ENCODE measurements at regions not wholly inside any gene's neighbourhood (a gene's known extent, or its start where the extent isn't known, plus 50 kb on each side); places are given as distances from the start of the nearest gene placed in this dataset.
A peak's percentile ranks its signal among the peaks of the same experiment; 100 is the strongest.

DNA sequence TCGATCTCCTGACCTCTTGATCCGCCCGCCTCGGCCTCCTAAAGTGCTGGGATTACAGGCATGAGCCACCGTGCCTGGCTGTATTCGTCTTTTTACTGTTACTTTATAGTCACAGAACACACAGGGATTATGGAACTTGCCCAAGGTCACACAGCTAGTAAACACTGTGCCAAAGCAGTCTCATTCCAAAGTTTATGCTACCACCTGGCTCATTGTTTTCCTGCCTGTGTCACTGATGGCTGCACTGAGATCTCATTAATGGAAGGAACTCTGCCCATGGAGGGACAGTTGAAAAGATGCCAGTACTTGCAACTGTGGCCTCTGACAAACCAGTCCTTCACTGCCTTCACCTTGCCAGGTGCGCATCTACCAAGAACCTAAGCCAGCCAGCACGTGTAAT is 517.7 kb downstream of the BCOR start:
- no peak for DNase-seq

DNA sequence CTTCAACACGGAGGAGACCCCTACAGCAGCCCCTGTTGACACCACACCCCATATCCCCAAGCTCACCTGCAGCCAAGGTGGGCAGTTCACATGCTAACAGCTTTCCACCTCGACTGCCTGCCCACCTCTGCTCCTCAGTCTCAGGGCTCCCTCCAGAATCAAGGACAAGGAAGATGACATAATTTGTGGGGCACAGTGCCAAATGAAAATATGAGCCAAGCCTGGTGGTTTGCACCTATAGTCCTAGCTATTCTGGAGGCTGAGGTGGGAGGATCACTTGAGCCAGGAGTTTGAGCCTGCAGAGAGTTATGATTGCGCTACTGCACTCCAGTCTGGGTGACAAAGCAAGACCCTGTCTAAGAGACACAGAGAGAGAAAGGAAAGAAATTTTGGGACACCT is 516.3 kb downstream of the BCOR start:
- DNase-seq = no peak

DNA sequence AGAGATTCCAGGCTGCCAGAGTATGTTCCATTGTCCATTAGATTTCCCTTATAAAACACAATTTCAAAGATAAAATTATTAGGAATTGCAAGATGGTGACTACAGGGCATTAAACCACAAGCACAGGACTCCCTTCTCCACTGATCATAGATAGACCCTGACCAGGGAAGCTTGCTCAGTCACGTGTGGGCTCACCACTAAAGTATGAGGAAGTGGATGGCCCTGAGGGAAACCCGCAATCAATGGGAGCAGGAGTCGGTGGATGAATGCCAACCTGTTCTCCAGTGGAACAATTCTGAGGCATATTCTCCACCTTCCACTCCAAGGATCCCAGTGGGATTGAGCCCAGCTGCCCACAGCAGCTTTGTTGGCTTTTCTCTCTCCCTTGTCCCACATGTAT is 515.7 kb downstream of the BCOR start:
- DNase-seq = no peak

DNA sequence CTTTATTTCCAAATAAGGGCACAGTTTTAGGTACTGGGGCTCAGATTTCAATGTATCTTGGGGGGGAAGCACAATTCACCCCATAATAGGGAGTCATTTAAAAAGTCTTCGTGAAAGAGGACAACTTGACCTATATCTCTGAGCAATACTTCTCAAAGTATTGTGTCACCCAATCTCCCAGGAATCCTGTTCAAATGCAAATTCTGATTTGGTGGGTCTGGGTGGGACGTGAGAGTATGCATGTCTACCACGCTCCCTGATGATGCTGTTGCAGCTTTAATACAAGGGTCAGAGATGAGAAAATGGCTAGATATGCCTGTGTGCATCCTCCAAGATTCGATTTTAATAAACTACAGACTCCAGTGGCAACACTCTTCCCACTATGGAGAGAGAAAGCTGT is 514.8 kb downstream of the BCOR start:
- no peak for DNase-seq

DNA sequence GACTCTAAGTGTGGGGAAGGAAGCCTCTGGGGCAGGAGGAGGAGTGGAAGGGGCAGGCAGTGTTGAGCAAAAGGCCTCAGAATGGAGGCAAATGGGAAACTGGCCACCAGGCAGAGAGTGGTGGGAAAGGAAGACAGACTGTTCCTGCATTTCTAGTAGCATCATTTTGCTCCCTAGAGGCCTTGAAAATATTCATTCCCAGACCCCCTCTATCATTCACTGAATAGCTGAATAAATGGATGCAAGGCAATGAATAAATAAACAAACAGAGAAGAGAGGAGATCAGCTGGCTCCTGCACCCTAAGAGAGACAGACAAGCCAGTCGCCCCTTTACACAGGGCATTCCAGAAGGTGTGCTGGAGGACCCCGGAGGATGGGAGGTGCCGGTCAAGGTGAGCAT is 511.9 kb downstream of the BCOR start:
- no peak for DNase-seq

DNA sequence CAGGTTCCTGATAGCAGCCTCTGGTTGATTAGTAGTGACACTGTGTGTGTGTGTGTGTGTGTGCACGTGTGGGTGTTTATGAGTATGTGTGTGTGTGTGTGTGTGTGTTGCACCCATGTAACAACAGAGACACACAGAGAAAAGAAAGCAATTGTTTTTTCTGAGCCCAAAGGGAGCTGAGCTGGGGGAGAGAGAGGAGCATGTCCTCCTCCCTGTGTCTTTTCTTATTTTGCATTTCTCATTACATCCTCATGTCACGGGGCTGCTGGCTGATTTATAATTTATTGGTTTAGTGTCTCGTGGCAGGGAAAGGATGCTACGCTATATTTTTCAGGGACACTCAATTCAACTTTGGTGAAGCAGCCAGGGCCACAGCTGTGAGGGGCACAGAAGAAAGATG is 511.4 kb downstream of the BCOR start:
- no peak for DNase-seq

DNA sequence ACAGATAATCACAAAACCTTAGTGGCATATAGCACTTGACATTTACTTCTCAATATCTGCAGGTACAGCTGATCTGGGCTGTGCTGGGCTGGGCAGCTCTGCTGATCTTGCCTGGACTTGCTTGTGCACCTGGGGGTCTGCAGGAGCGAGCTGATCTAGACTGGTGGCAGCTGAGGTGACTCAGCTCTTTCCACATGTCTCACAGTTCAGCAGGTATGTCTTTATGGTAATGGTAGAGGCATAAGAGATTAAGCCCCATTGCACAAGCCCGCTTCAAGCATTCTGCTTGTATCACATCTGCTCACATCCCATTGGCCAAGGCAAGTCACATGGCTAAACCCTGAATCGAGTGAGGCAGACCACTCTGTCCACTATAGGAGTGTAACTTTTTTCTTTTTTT is 506.7 kb downstream of the BCOR start:
- DNase-seq = no peak

DNA sequence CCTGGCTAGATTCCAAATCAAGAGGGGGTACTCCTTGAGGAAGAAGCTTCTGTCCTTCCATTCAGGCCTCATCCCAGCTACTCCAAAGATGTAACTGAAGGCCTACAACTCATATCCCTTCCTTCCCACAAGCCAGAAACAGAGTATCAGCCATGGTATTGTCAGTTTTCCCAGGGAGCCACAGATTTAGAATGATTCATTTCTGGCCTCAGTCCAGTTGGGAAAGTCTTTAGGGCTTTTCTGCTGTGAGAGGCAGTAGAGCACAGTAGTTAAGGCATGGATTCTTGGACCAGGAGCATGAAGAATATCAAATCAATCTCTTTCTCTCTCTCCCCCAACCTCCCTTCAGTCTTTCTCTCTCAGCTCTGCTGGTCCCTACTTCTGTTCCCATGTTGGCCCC is 505.0 kb downstream of the BCOR start:
- no peak for DNase-seq

DNA sequence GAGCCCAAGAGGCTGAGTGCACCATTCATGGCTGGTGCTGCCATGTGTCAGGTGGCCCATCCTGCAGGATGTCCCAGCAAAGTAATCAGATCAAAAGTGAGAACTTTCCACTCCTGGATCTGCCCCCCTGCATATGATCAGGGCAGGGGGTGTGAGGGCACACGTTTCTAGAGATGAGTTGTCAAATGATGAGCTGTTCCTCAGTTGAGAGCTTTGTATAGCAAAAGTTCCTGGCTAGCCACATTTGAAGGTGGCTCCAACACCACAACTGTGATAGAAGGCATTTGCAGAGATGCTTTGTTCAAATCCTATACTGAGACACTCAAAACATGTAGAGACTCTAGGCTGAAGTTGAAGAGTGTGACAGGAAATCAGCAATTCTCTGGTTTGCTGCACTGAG is 501.8 kb downstream of the BCOR start:
- no peak for DNase-seq

DNA sequence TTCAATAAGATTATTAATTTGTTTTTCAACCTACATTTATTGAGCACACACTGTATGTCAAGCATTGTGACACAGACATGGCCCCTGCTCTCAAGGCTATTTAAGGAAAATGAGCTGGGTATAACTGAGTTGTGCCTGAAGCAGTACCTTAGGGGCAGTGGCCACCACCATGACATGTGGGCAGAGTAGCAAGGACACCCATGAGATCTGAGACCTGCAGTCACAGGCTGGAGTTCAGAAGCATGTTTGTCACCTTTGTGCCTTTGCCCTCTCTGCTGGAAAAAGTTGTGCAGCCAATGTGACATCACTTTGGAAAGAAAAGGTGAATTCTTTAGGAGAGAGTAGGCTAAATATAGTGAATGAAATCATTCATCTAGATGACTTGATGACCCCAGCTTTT is 501.3 kb downstream of the BCOR start:
- DNase-seq = no peak

DNA sequence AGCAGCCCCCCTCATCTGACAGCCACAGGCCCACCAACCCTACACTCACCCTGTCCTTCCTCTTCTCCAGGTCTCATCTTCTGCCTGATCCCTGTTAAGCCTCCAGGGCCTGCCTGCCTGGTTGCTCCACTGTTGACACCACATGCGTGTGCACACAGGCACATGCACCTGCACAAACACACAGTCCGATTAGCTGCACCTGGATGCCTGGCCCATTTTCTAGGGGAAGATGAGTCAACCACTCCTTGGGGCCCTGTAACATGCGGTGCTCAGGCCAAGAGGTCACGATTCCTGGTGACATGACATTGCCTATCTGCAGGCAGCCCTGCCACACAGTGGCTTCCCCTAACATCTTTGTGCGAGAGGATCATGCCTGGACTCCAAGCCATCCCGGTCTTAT is 498.4 kb downstream of the BCOR start:
- no peak for DNase-seq

DNA sequence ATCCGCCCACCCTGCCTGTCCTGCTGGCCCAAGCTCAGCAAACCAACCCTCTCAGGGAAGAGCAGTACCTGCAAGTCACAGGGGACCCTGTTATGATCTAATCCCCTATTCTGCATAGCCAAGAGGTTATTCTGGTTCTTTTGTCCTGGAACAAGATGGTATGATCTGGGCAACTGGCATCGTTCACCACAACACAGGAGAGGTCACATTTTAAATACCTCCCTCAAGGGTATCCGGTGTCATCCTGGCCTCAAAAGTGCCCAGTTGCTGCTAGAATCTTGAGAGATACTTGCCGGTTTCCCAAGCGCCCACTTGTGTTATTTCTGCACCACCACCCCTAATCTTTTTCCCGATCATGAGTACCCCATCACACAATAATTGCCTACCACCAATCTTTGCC is 497.5 kb downstream of the BCOR start:
- no peak for DNase-seq

DNA sequence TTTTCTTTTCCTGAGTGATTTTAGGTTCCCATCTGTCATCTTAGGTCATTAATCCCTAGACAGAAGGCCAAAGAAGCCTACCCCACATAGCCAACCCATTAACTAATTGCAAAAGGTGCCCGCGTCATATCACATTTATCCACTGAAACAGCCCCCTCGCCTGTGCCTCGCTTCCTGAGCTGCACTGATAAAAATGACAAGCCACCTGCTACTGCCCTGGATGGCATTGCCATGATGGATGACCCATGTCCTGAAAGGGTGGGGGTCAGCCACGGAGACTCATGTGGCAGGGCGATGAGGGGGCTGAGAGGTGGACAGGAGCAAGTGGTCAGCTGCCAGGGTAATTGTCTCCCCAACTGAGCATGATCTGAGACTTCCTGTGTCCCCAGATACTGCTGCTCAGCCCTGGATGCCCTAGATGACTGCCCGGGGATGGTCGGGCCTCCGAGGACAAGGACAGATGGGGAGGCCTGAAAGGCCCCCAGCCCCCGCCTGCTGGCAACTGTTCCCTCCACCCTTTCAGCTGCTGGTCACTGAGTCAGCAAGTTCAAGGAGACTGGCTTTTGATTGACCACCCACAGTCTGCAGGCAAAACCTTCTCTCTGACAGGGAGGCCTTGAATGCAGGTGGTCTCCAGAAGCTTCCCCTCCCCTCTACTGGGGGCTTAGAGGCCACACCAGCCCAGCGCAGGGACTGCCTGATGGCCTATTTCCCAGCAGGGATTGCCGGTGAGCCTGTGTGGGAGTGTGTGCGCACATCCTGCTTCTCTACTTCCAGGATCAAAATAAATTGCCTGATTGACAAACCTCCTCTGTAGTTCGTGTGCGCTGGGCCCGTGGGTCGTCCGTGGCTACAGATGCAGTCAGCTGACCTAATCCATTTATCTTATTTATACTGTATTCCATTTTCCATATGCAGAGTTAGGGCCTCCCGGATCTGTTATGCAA is 496.3 kb downstream of the BCOR start:
- no peak for DNase-seq

DNA sequence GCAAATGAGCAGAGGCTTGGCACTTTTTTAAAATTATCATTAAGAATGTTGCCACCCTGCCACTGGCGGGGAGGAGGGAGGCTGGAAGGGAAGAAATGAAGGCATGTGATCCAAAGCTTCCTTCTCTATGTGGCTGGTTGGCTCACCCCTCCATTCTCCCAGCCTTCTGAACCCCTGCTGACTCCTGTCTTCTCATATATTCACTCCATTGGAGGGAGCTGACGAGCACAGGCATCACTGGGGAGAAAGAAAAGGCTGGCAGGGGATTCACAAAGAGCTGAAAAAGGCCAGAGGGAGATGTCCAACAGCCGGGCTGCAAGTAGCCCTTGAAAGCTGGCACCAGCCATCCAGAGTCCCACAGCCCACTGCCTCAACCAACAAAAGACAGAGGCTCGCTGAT is 495.6 kb downstream of the BCOR start:
- DNase-seq = no peak

DNA sequence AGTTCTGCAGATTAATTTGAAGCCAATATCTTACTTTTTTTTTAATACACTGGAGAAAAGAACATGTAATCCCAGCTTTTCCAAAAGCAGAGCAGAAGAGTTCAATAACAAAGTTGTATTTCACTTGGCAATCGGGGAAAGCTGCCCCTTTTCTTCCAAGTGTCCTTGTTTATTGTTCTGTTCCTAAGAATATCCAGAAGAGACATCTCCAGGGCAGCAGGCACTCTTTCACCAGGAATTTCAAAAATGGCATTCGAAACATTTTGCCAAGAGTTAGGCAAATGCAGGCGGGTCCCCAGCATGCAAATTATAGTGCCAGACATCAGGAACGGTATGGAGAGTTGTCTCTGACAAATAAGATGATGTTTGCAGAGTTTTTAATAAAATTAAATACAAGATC is 494.5 kb downstream of the BCOR start:
- DNase-seq = no peak

DNA sequence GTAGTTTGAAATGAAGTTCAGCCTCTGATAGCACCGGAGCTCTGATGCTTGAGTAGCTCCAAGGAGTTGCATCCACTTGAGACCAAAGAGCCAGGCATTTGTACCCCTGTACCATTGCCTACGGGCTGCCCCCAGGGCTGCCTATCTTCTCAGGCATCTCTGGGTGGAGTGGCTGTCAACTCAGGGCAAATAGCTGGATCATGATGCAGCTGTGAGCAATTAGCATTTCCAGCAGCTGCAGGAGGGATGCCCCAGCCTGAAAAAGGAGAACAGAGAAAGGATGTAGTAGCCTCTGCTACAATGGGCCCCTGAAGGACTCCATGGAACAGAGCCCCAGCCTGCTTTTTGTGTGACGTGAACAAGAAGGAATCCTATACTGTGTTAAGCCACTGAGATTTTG is 492.6 kb downstream of the BCOR start:
- DNase-seq = no peak

DNA sequence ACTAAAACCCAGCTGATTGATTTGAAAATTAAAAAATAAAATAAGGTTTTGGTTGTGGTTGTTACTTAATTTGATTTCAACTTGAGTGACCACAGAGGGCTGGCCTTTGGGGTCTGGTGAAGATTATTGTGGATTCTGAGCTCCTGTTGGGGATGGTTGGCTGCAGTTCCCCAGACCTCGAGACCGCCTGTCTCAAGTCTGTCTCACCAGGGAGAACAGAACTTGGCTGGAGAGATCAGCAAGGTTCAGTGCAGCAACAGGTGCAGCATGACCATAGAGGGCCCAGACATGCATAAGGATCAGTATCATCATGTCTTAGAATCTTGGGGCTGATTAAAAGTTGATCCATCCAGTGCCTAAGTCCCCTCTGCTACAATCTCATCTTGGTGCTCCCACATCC is 491.9 kb downstream of the BCOR start:
- DNase-seq = no peak

DNA sequence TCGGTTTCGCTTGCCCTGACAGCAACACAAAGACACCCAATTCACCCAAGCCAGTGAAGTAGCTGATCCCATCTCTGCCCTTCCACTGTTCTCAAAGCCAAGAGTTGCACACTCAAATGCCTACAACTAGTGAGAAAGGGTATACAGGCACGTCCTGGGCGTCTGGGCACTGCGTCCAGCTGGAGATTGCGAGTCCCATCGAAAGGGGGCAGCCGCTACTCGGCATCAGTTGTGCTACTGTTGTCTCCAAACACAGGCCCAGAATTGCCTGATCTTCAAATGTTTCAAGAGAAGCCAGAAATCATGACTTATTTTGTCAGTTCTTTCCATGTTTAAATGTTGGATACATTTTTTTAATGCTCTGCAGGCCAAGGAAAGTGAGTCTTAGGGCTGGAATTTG is 487.8 kb downstream of the BCOR start:
- no peak for DNase-seq

DNA sequence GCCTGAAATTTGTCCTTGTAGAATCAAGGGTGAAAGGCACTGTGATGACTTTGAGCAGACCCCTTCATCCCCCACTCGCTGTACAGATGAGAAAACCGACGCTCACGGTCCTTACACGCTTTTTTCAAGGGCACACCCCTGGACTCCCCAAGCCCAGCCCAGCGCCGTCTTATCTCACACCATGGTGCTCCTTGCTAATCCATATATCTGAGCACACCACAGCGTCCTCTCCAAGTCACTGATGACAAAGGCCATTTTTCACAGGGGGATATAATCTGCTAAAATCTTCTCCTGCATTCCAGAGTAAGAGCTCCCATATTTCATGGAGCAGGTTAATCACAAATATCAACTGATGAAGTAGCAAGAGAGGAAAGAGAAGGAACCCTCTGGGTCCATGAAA is 486.3 kb downstream of the BCOR start:
- DNase-seq = no peak

DNA sequence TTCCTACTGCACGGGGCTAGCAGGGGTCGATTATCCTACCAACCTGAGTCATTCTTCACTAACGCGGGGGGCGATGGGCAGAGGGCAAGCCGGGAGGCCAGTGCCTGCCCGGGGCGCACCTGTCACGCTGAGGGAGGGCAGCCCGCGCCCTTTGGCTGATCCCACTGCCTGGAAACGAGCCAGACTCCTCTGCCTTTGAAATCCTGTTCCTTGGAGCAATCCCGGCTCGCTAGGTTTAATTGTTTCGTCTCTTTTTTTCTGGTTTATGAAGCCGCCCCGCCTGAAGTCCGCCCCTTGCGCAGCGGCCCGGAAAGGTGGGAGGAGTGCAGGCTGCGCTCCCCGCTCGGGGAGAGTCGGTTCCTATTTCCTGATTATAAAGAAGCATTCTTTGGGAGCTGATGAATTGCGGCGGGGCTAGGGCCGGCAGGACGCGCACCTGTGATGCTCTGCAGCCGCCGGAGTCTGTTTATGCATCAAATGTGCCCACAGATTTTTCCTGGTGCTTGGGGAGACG is 484.2 kb downstream of the BCOR start:
- peak; percentile 55 for DNase-seq

DNA sequence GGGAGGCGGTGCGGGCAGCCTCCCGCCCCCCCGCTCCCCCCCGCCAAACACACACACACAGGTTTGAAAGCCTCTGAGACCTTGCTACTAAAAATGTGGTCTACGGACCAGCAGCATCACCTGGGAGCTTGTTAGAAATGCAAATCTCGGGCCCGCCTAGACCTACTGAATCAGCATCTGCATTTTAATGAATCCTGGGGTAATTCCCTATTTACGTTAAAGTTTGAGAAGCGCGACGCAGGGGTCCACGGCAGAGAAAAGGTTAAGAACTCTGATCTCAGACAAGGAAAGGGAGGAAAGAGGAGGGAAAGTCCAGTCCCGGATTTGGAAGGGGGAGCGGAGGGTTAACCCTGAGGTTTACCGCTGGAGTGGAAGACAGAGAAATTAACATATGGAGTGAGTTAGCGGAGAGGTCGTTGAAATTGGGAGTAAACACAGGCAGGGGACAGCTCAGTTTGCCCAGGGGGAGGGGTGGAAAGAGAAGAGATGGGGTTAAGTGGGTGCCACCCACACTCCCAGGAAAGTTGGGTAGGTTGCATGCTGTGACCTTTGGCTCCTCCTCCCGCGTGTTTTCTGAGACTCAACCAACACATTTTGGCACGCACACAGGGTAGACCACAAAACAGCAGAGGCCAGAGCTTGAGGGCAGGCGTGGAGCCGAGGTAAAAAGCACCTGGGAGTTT is 483.6 kb downstream of the BCOR start:
- DNase-seq = peak; percentile 19

DNA sequence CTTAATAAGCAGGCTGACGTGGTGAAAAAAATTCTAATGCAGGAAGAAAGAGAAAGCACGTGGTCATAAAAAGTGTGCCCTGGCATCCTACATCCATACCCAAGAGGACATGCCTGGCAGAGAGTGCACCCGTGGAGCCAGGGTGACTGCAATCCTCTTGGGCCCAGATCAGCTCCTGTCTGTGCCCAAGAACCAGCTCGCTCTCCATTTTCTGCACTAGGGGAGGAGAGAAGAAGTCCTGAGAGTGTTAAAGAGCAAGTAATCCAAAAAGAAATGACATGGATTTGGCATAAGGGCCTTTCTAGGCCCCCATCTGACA is 483.1 kb downstream of the BCOR start:
- no peak for DNase-seq

DNA sequence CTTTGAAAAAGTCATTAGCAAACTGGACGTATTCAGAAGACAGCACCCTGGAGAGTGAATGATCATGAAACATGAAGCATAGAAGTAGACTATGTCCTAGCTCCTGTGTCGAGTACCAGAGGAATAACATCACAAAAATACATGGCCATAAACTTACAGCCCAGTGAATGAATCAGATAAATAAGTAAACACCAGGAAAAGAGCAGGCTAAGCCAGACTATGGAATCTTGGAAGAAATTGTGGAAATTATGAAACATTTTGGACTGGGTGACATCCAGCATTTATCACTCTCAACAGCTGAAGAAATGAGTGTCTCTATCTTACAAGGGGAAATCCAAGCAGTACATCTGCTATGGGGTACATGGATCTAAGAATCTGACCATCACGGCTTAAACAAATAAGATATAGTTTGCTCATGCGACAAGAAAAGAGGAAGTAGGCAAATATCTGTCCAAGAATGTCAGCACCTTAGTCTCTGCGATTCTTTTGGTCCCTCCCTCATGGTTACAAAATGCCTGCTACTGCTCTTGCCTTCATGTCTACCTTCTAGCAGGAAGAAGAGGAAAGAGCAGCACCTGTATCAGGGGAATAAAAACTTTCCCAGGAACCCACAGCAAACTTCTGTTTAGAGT is 481.5 kb downstream of the BCOR start:
- no peak for DNase-seq

DNA sequence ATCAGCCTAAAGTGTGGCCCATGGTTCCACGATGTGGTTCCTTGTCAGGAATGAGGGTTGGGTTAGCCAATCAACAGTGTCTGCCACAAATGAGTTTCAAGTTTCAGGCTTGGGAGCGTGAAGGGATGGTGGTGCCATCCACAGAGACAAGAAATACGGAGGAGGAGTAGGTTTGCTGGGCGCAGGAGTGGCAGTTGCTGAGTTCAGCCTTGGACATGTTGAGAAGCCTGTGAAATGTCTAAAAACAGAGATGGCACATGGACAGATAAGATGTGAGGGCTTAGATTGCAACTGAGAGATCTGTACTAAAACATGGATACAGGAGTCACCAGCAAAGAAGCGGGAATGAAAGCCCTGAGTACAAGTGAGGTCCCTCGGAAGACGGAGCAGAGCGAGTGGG is 481.0 kb downstream of the BCOR start:
- DNase-seq = no peak

Measured in DMS79 (cell line).